Stomach (tissue), 8 donors: ENCODE measurements at regions not wholly inside any gene's neighbourhood (a gene's known extent, or its start where the extent isn't known, plus 50 kb on each side); places are given as distances from the start of the nearest gene placed in this dataset.

Source experiments
- DNase-seq, 2 donors: peaks; one replicate each; pipeline versions ENCODE4 v3.0.0 to v3.0.0-alpha.2; 2013 to 2019
- H3K27ac ChIP-seq, 5 donors: fragments of 200-600 bp in 4 of 5; sonication (generic) in 4 of 5; one replicate each; pipeline ENCODE4 v1.5.1; 2013 to 2019; ENCODE audit warnings: mild to moderate bottlenecking in 1 of 5, moderate library complexity in 1 of 5
- H3K27me3 ChIP-seq, 3 donors: fragments of 200-600 bp; sonication (generic); one replicate each; pipeline ENCODE4 v1.5.1; 2017 to 2019; ENCODE audit warnings: mixed run types in 1 of 3
- H3K36me3 ChIP-seq, 4 donors: fragments of 200-600 bp; sonication (generic); 1 replicate in 3 of 4; 2 replicates in 1 of 4; pipeline ENCODE4 v1.5.1; 2016 to 2019
- H3K4me1 ChIP-seq, 4 donors: fragments of 200-600 bp; sonication (generic); one replicate each; pipeline ENCODE4 v1.5.1; 2016 to 2019
- H3K4me3 ChIP-seq, 4 donors: fragments of 200-600 bp; sonication (generic) in 3 of 4; one replicate each; pipeline ENCODE4 v1.5.1; 2016 to 2019; ENCODE audit warnings: mild to moderate bottlenecking in 1 of 4
- H3K9me3 ChIP-seq, 4 donors: fragments of 200-600 bp; sonication (generic); one replicate each; pipeline ENCODE4 v1.5.1; 2016 to 2019
- EP300 ChIP-seq: sonication (generic); formaldehyde crosslinking; IDR thresholded peaks from one replicate; pipeline ENCODE4 v1.6.1; 2017; ENCODE audit warnings: antibody characterized with exemption
- POLR2A ChIP-seq, 4 donors: fragments of 450-650 bp; IDR thresholded peaks; one replicate each; pipeline ENCODE4 v1.6.1; 2016; ENCODE audit warnings: antibody characterized with exemption in 4 of 4, control low read depth in 2 of 4, mild to moderate bottlenecking in 1 of 4, moderate library complexity in 1 of 4
- POLR2AphosphoS5 ChIP-seq, 3 donors: sonication (generic); formaldehyde crosslinking; IDR thresholded peaks; one replicate each; pipeline ENCODE4 v1.6.1; 2016; ENCODE audit warnings: antibody characterized with exemption in 3 of 3
- WGBS, 5 donors: extraction: QIAGEN DNeasy Blood & Tissue Kit in 3 of 5; methylation state at CpG; one replicate each; pipeline versions ENCODE4 v1.1.5 to v1.1.7; 2013 to 2018; 5-methylcytosine and 5-hydroxymethylcytosine counted together
- intact Hi-C: fragments of 100-400 bp; cut with DNase I; formaldehyde crosslinking; loops from one replicate; pipeline ENCODE4 v1.15.1; 2023; ENCODE audit warnings: low total_unique reads
- TF ChIP-seq, protein P1 (sequence below), 7 experiments: fragments of 450-650 bp in 4 of 7; fragments of 200-600 bp in 3 of 7; sonication (generic) in 3 of 7; IDR thresholded peaks; one replicate each; pipeline ENCODE4 v1.5.1; 2016 to 2019; ENCODE audit warnings: antibody characterized with exemption in 7 of 7, control low read depth in 2 of 7, mild to moderate bottlenecking in 1 of 7
- donor health status: healthy with polysubstance abuse.
- donor health status: Bipolar disorder and iron deficiency.
- donor health status: healthy.

DNA sequence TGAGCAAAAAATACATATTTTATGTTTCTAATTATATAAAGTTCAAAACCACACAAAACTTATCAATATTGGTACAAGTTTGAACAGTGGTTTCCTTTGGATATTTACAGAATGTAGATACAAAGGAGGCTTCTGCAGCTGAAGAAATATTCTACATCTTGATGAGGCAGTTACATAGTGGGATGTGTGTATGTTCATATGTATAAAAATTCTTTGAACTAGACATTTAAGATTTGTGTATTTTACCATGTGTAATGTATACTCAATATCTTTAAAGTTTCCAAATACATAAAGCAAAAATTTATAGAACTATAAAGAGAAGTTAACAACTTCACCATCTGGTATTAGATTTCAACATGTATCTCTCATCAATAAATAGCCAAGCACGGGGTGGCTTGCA, 80.7 kb upstream of the TNFSF4 start:
- H3K27ac ChIP-seq = no peak overlapping the region
- intact Hi-C loops = no loop called here
- WGBS, 5 donors = 68 to 94% (median 92%) methylated on average over 1 of the region's 1 CpG

DNA sequence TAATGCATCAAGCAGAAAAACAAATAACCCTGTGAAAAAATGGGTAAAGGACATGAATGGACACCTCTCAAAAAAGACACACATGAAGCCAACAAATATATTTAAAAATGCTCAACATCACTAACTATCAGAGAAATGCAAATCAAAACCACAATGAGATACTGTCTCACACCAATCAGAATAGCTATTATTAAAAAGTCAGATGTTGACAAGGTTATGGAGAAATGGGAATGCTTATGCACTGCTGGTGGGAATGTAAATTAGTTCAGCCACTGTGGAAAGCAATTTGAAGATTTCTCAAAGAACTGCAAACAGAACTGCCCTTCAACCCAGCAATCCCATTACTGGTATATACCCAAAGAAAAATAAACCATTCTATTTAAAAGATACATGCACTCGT, 86.6 kb upstream of the TNFSF4 start:
- Histone ChIP-seq H3K27me3 (no peaks in the 10 kb centered on the region), H3K4me3 (no peak overlapping the region), H3K4me1 (peaks cover 0 to 12% (median 0%) of the 10 kb centered on the region in 4 donors), H3K36me3 (no peaks in the 10 kb centered on the region), H3K27ac (no peak overlapping the region), H3K9me3 (no peaks in the 10 kb centered on the region)
- DNase-seq = no peak
- TF ChIP-seq POLR2AphosphoS5 (IDR thresholded peaks at IDR 0.05) = no peak
- no peak for TF ChIP-seq POLR2A (IDR thresholded peaks at IDR 0.05)
- no peak for TF ChIP-seq EP300
- TF ChIP-seq, protein P1, sequence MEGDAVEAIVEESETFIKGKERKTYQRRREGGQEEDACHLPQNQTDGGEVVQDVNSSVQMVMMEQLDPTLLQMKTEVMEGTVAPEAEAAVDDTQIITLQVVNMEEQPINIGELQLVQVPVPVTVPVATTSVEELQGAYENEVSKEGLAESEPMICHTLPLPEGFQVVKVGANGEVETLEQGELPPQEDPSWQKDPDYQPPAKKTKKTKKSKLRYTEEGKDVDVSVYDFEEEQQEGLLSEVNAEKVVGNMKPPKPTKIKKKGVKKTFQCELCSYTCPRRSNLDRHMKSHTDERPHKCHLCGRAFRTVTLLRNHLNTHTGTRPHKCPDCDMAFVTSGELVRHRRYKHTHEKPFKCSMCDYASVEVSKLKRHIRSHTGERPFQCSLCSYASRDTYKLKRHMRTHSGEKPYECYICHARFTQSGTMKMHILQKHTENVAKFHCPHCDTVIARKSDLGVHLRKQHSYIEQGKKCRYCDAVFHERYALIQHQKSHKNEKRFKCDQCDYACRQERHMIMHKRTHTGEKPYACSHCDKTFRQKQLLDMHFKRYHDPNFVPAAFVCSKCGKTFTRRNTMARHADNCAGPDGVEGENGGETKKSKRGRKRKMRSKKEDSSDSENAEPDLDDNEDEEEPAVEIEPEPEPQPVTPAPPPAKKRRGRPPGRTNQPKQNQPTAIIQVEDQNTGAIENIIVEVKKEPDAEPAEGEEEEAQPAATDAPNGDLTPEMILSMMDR (IDR thresholded peaks at IDR 0.05) = no peak
- WGBS, 5 donors = 46 to 79% (median 58%) methylated on average over 1 of the region's 1 CpG
- intact Hi-C loops = no loop called here

More for the DNA sequence above, 80.7 kb upstream of the TNFSF4 start:
- Histone ChIP-seq H3K4me3 (no peak overlapping the region), H3K9me3 (no peaks in the 10 kb centered on the region), H3K27me3 (no peaks in the 10 kb centered on the region), H3K4me1 (no peaks in the 10 kb centered on the region), H3K36me3 (no peaks in the 10 kb centered on the region)
- no peak for DNase-seq
- TF ChIP-seq POLR2A (IDR thresholded peaks at IDR 0.05) (no peak), EP300 (no peak), POLR2AphosphoS5 (IDR thresholded peaks at IDR 0.05) (no peak)
- TF ChIP-seq, protein P1 (IDR thresholded peaks at IDR 0.05) = no peak

DNA sequence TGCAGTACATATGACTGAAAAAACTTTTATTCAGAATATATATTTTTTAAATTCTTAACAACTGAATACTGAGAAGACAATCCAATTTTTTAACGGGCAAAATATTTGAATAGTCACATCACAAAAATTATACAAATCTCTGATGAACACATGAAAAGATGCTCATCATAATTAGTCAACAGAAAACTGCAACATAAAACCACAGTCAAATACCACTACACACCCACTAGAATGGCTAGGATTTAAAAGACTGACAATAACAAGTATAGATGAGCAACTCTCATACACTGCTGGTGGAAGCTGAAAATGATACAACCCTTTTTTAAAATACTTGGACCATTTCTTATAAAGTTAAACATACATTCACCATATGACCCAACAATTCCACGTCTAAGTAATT, 87.7 kb upstream of the TNFSF4 start:
- Histone ChIP-seq H3K4me1 (peaks cover 0 to 12% (median 0%) of the 10 kb centered on the region in 4 donors), H3K27me3 (no peaks in the 10 kb centered on the region), H3K36me3 (no peaks in the 10 kb centered on the region), H3K4me3 (no peak overlapping the region), H3K9me3 (no peaks in the 10 kb centered on the region), H3K27ac (no peak overlapping the region)
- WGBS, 5 donors = 59 to 70% (median 67%) methylated on average over 2 of the region's 2 CpGs
- TF ChIP-seq, protein P1 (IDR thresholded peaks at IDR 0.05) = no peak
- TF ChIP-seq POLR2A (IDR thresholded peaks at IDR 0.05) (no peak), EP300 (no peak), POLR2AphosphoS5 (IDR thresholded peaks at IDR 0.05) (no peak)
- intact Hi-C loops = no loop called here
- DNase-seq = no peak

DNA sequence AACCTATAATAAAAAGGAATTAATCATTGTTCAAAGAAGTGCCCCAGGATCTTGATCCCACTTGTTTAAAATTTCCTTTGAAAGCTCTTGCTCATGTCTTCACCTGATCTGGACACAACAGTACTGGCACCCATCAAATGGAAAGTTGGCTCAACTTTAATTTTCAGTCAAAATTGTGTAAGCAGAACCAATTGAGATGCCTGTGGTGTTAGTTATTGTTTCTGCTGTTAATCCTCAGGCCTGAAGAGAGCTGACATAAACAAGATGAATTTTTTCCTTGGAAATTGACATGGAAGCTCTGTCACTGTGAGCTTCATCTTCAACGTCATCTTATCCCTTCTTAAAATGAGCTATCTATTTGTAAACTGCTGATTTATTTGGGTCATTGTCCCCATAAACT, 88.3 kb upstream of the TNFSF4 start:
- no peaks in the 10 kb centered on the region for H3K9me3 ChIP-seq
- intact Hi-C loops = no loop called here
- TF ChIP-seq, protein P1 (IDR thresholded peaks at IDR 0.05) = no peak
- no peak for TF ChIP-seq POLR2AphosphoS5 (IDR thresholded peaks at IDR 0.05)
- TF ChIP-seq POLR2A (IDR thresholded peaks at IDR 0.05) = no peak
- TF ChIP-seq EP300 = no peak
- no peak for DNase-seq
- H3K27me3 ChIP-seq = no peaks in the 10 kb centered on the region
- H3K4me3 ChIP-seq = no peak overlapping the region
- H3K4me1 ChIP-seq = peaks cover 0 to 14% (median 0%) of the 10 kb centered on the region in 4 donors
- H3K27ac ChIP-seq = no peak overlapping the region
- 74 to 81% (median 79%) methylated on average over 1 of the region's 1 CpG for WGBS, 5 donors
- H3K36me3 ChIP-seq = no peaks in the 10 kb centered on the region
